ENCODE measurements at regions not wholly inside any gene's neighbourhood (a gene's known extent, or its start where the extent isn't known, plus 50 kb on each side); places are given as distances from the start of the nearest gene placed in this dataset.

DNA sequence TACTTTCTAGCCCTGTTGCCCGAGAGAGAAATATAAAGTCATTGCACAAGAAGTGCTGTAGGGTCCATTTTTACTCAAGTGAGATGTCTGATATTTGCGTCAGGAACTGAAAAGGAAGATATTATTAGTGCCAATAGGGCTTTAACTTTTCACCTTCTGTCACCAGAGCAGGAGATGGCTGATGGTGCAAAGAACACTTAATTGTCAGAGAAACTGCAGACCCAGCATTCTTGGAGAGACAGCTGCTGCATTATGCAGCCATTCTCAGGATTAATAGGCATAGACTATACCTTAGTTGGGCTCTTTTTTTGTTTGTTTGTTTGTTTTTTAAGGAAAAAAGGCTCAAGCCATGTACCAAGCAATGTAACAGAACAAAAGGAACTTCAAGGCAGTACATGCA, 179.4 kb downstream of the RPS12 start:
- H3K27ac ChIP-seq (ENCODE audit: low read length) = no peak overlapping the region
- H3K4me1 ChIP-seq (ENCODE audit: control insufficient read depth, low read depth, low read length) = no peaks in the 10 kb centered on the region
- H3K36me3 ChIP-seq (ENCODE audit: control insufficient read depth, low read depth, low read length) = no peaks in the 10 kb centered on the region
- no peak overlapping the region for H3K4me3 ChIP-seq (ENCODE audit: low read length)
- H3K9ac ChIP-seq (ENCODE audit: low read length) = no peak overlapping the region
- H3K9me3 ChIP-seq (ENCODE audit: control insufficient read depth, low read depth, low read length) = no peaks in the 10 kb centered on the region
- H3K27me3 ChIP-seq (ENCODE audit: control insufficient read depth, insufficient read depth, low read length) = no peaks in the 10 kb centered on the region

DNA sequence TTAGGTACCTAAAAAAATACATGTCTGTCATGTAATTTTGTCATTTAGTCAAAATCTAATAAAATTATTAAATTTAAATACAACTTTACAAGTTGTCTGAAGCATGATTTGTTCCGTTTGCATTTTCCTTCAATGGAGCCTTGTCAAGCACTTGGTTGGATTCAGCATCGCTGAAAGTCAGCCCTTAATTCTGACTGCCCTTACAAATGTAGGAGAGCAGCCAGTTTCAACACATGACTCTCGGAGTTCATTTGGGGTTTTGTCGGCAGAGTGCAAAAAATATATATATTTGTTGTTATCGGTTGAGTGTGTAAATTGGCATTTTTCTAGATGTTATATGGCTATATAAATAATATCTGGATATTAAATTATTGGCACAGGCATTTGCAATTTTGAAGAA, 180.6 kb downstream of the RPS12 start:
- Histone ChIP-seq H3K9me3 (ENCODE audit: control insufficient read depth, low read depth, low read length) (no peaks in the 10 kb centered on the region), H3K4me3 (ENCODE audit: low read length) (no peak overlapping the region), H3K9ac (ENCODE audit: low read length) (no peak overlapping the region), H3K4me1 (ENCODE audit: control insufficient read depth, low read depth, low read length) (no peaks in the 10 kb centered on the region), H3K27ac (ENCODE audit: low read length) (no peak overlapping the region), H3K36me3 (ENCODE audit: control insufficient read depth, low read depth, low read length) (no peaks in the 10 kb centered on the region), H3K27me3 (ENCODE audit: control insufficient read depth, insufficient read depth, low read length) (no peaks in the 10 kb centered on the region)

DNA sequence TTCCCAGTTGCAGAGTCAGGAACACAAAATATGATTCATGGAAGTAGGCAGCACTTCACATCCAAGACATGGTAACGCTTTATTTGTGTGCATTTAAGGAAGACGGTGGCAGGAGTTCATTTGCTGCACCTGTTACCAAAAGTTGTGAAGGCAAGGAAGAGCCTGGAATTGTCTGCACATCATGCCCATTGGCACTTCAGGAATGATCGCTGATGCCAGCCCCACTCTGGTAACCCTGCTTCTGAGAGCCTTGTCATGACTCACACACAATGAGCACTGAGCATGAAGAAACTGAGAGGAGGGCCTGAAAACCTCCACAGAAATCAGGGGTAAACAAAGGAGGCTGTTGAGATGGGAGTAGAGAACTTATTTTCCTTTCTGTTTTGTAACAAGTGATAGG, 181.1 kb downstream of the RPS12 start:
- Histone ChIP-seq H3K9me3 (ENCODE audit: control insufficient read depth, low read depth, low read length) (no peaks in the 10 kb centered on the region), H3K4me1 (ENCODE audit: control insufficient read depth, low read depth, low read length) (no peaks in the 10 kb centered on the region), H3K36me3 (ENCODE audit: control insufficient read depth, low read depth, low read length) (no peaks in the 10 kb centered on the region), H3K27ac (ENCODE audit: low read length) (no peak overlapping the region), H3K9ac (ENCODE audit: low read length) (no peak overlapping the region), H3K27me3 (ENCODE audit: control insufficient read depth, insufficient read depth, low read length) (no peaks in the 10 kb centered on the region), H3K4me3 (ENCODE audit: low read length) (no peak overlapping the region)

DNA sequence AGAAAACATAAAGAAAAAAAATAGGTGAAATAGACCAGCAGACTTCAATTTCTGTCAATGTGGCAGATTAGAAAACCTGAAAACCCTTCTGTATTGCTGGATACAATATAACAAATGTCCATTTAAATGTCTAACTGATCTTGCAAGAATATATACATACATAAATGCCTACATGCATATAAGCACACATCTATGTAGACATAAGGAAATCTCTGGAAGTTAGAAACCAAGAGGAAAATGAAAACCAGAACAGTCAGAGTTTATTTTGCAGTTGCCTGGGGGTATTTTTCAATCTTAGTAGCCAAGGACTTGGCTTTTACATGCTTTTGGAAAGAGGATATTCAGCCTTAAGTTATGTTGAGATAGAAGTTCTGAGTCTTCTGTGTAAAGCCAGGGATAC, 184.0 kb downstream of the RPS12 start:
- H3K27me3 ChIP-seq (ENCODE audit: control insufficient read depth, insufficient read depth, low read length) = no peaks in the 10 kb centered on the region
- H3K4me1 ChIP-seq (ENCODE audit: control insufficient read depth, low read depth, low read length) = no peaks in the 10 kb centered on the region
- no peaks in the 10 kb centered on the region for H3K36me3 ChIP-seq (ENCODE audit: control insufficient read depth, low read depth, low read length)
- H3K9ac ChIP-seq (ENCODE audit: low read length) = no peak overlapping the region
- H3K27ac ChIP-seq (ENCODE audit: low read length) = no peak overlapping the region
- no peak overlapping the region for H3K4me3 ChIP-seq (ENCODE audit: low read length)
- no peaks in the 10 kb centered on the region for H3K9me3 ChIP-seq (ENCODE audit: control insufficient read depth, low read depth, low read length)

DNA sequence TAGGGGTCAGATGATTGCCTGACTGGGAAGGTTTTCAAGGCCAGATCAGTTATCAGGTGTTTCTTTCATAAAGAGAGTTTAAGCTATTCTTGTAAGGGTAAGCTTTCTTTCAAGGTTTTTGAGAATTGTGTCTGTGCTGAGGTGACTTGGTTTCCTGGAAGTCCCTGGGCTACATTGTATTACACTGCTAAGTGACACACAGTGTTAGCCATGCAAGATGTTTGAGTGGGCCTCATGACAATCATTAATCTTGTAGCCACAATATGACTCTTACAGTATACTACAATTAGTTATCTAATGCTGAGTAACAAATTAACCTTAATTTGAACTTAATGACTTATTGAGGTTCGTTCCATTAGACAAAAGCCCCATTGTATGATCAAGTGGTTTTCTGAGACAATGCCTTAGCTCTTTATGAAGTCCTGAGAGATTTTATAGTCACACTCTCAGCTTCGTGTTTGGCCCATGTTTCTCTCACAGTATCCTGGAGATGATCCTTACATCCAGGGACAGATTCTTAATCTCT, 186.7 kb downstream of the RPS12 start:
- Histone ChIP-seq H3K27me3 (ENCODE audit: control insufficient read depth, insufficient read depth, low read length) (no peaks in the 10 kb centered on the region), H3K4me1 (ENCODE audit: control insufficient read depth, low read depth, low read length) (no peaks in the 10 kb centered on the region), H3K9me3 (ENCODE audit: control insufficient read depth, low read depth, low read length) (no peaks in the 10 kb centered on the region), H3K27ac (ENCODE audit: low read length) (no peak overlapping the region), H3K36me3 (ENCODE audit: control insufficient read depth, low read depth, low read length) (no peaks in the 10 kb centered on the region), H3K4me3 (ENCODE audit: low read length) (no peak overlapping the region), H3K9ac (ENCODE audit: low read length) (no peak overlapping the region)

DNA sequence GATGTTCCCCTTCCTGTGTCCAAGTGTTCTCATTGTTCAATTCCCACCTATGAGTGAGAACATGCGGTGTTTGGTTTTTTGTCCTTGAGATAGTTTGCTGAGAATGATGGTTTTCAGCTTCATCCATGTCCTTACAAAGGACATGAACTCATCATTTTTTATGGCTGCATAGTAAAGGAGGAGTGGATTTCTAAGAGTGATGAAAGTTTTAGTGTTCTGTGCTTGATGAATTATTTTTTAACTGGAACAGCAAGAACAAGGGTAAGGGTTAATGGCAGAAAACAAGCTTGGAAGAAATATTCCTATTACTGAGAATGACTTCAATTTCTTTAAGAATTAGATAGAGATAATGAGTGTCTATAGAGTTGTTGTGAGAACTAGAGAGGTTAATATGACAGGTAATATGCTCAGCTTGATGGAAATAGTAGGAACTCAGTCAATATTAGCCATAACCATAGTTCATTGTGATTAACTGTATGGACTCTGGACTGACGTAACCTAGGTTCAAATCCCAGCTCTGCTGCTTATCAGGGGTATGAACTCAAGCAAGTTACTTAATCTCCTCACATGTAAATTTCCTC, 190.0 kb downstream of the RPS12 start:
- Histone ChIP-seq H3K36me3 (ENCODE audit: control insufficient read depth, low read depth, low read length) (no peaks in the 10 kb centered on the region), H3K27me3 (ENCODE audit: control insufficient read depth, insufficient read depth, low read length) (no peaks in the 10 kb centered on the region)

DNA sequence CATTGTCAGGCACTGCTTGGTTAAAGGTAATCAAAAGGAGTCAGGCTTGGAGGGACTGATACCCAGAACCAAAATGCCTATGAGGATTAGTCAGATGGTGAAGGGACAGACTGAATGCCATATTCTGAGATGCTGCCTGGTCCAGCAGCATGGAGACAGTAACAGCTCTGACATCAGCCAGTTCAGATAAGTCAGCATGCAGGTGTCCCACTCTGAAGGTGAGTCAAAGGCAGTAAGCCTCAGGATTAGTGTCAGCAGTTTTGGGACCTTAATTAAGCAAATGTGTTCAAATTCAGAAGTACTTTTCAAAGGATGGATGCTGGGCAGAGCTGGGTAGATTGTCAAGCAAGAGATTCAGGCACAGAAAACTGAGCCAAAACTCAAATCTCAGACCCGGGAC, 198.4 kb downstream of the RPS12 start:
- Histone ChIP-seq H3K27ac (ENCODE audit: low read length) (no peak overlapping the region), H3K9me3 (ENCODE audit: control insufficient read depth, low read depth, low read length) (no peaks in the 10 kb centered on the region), H3K36me3 (ENCODE audit: control insufficient read depth, low read depth, low read length) (no peaks in the 10 kb centered on the region), H3K4me3 (ENCODE audit: low read length) (no peak overlapping the region), H3K4me1 (ENCODE audit: control insufficient read depth, low read depth, low read length) (no peaks in the 10 kb centered on the region), H3K27me3 (ENCODE audit: control insufficient read depth, insufficient read depth, low read length) (no peaks in the 10 kb centered on the region), H3K9ac (ENCODE audit: low read length) (no peak overlapping the region)

More for the DNA sequence above, 190.0 kb downstream of the RPS12 start:
- Histone ChIP-seq H3K27ac (ENCODE audit: low read length) (no peak overlapping the region), H3K4me3 (ENCODE audit: low read length) (no peak overlapping the region), H3K4me1 (ENCODE audit: control insufficient read depth, low read depth, low read length) (peaks cover 3% of the 10 kb centered on the region), H3K9me3 (ENCODE audit: control insufficient read depth, low read depth, low read length) (no peaks in the 10 kb centered on the region), H3K9ac (ENCODE audit: low read length) (no peak overlapping the region)

DNA sequence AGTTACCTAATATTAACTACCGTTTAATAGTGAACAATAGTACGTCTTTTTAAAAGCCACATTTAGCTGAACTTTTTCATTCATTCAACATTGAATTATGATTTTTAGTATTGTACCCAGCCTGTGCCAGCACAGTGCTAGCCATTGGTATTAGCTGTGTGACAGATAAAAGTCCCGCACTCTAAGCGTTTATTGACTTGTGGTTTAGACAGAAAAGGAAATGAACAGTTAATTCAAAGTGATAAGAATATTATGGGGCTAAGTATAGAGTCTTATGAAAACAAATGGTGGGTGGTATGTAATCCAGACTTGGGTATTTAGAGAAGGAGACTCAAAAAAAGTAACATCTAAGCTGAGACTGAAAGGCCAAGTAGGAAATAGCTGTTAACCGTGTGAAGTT, 202.3 kb downstream of the RPS12 start:
- H3K27ac ChIP-seq (ENCODE audit: low read length) = no peak overlapping the region
- H3K4me3 ChIP-seq (ENCODE audit: low read length) = no peak overlapping the region
- H3K9me3 ChIP-seq (ENCODE audit: control insufficient read depth, low read depth, low read length) = no peaks in the 10 kb centered on the region
- no peak overlapping the region for H3K9ac ChIP-seq (ENCODE audit: low read length)
- H3K4me1 ChIP-seq (ENCODE audit: control insufficient read depth, low read depth, low read length) = no peaks in the 10 kb centered on the region
- no peaks in the 10 kb centered on the region for H3K27me3 ChIP-seq (ENCODE audit: control insufficient read depth, insufficient read depth, low read length)
- no peaks in the 10 kb centered on the region for H3K36me3 ChIP-seq (ENCODE audit: control insufficient read depth, low read depth, low read length)

DNA sequence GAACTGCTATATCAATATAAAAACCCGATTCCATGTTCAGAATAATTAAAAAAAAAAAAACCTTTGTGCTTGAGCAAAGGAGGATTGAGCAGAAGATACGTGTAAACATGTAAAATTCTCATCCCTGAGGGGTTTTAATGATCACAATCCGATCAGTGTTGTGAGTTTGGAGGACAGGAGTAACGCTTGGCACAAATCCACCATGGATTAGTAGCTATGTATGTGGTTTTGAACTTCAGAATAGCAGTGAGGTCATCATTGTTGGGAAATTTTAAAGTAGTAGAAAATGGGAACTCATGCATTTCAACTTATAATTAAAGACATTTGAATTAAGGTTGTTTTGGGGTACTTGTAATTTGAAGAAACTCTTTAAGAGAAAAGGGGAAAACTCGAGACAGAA, 203.2 kb downstream of the RPS12 start:
- Histone ChIP-seq H3K9me3 (ENCODE audit: control insufficient read depth, low read depth, low read length) (no peaks in the 10 kb centered on the region), H3K27ac (ENCODE audit: low read length) (no peak overlapping the region), H3K9ac (ENCODE audit: low read length) (no peak overlapping the region), H3K4me1 (ENCODE audit: control insufficient read depth, low read depth, low read length) (no peaks in the 10 kb centered on the region), H3K36me3 (ENCODE audit: control insufficient read depth, low read depth, low read length) (no peaks in the 10 kb centered on the region), H3K4me3 (ENCODE audit: low read length) (no peak overlapping the region), H3K27me3 (ENCODE audit: control insufficient read depth, insufficient read depth, low read length) (no peaks in the 10 kb centered on the region)

DNA sequence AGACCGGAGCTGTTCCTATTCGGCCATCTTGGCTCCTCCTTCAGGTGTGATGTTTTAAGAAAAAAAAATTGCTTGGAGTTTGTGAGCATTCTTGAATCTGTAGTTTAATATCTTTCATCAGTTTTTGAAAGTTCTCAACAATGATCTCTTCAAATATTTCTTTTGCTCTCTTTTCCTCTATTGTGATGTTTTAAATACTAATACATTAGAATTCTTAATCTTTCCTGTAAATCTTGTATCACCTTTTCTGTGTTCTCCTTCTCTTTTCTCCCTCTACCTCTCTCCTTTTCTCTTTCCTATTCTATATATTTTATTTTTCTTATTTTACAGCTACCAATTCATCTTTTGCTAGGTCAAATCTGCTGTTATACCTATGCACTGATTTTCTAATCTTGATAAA, 212.3 kb downstream of the RPS12 start:
- H3K36me3 ChIP-seq (ENCODE audit: control insufficient read depth, low read depth, low read length) = no peaks in the 10 kb centered on the region
- H3K9me3 ChIP-seq (ENCODE audit: control insufficient read depth, low read depth, low read length) = peaks cover 5% of the 10 kb centered on the region
- H3K9ac ChIP-seq (ENCODE audit: low read length) = no peak overlapping the region
- no peak overlapping the region for H3K27ac ChIP-seq (ENCODE audit: low read length)
- H3K4me1 ChIP-seq (ENCODE audit: control insufficient read depth, low read depth, low read length) = no peaks in the 10 kb centered on the region
- H3K27me3 ChIP-seq (ENCODE audit: control insufficient read depth, insufficient read depth, low read length) = no peaks in the 10 kb centered on the region
- H3K4me3 ChIP-seq (ENCODE audit: low read length) = no peak overlapping the region

DNA sequence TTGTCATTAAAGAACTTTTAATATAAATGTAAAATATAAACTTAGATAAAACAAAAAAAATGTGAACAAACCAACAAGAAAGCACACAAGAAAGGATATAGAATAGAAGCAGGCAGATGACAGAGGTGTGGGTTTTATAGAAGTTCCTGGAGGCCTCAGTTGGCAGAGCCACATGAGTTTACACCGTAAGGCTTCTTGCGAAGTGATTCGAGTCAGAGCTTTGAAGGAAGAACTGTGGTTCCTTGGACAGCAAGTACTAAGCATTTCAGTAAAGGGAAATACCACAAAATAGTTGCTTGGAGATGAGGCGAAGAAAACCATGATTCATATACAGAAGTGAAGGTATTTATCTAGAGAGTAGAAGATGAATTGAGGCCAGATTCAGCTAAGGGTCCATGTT, 207.9 kb upstream of the EYA4 start:
- H3K4me1 ChIP-seq (ENCODE audit: control insufficient read depth, low read depth, low read length) = no peaks in the 10 kb centered on the region
- H3K36me3 ChIP-seq (ENCODE audit: control insufficient read depth, low read depth, low read length) = no peaks in the 10 kb centered on the region
- no peaks in the 10 kb centered on the region for H3K9me3 ChIP-seq (ENCODE audit: control insufficient read depth, low read depth, low read length)
- no peak overlapping the region for H3K9ac ChIP-seq (ENCODE audit: low read length)
- no peak overlapping the region for H3K27ac ChIP-seq (ENCODE audit: low read length)
- no peak overlapping the region for H3K4me3 ChIP-seq (ENCODE audit: low read length)
- H3K27me3 ChIP-seq (ENCODE audit: control insufficient read depth, insufficient read depth, low read length) = no peaks in the 10 kb centered on the region

DNA sequence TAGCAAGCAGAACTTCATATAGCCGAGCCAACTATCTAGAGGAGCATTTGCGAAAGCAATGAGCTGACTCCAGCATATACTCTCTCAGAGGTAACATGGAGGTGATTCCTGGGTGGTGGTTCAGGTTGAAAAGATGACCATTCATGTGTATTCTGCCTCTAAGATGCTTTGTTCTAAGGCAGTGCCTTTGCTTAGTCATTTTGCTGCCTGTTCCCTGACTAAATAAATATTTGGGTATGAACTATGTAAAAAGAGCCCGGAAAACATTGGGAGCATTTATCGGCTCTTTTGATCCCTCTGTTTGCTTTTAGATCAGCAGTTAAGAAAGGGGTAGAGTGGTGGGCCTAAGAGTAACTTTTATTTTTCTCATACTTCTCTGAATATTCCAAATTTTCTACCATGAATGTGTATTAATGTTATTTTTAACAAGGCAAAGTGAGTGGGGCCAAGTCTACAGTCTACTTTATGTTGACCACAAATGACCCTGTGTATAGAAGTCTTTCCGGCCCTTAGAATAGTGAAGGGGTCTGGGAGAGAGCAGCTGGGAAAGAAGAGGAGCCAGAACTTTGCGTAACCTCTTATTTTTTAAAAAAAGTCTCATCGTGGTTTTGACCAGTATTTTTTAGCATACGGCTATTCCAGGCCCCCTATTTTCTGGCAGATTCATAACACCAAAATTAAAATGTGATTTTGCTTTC, 206.5 kb upstream of the EYA4 start:
- Histone ChIP-seq H3K9me3 (ENCODE audit: control insufficient read depth, low read depth, low read length) (no peaks in the 10 kb centered on the region), H3K4me1 (ENCODE audit: control insufficient read depth, low read depth, low read length) (no peaks in the 10 kb centered on the region), H3K27ac (ENCODE audit: low read length) (no peak overlapping the region), H3K27me3 (ENCODE audit: control insufficient read depth, insufficient read depth, low read length) (no peaks in the 10 kb centered on the region), H3K9ac (ENCODE audit: low read length) (no peak overlapping the region), H3K36me3 (ENCODE audit: control insufficient read depth, low read depth, low read length) (no peaks in the 10 kb centered on the region), H3K4me3 (ENCODE audit: low read length) (no peak overlapping the region)
